ENCODE measurements at regions not wholly inside any gene's neighbourhood (a gene's known extent, or its start where the extent isn't known, plus 50 kb on each side); places are given as distances from the start of the nearest gene placed in this dataset.
A peak's percentile ranks its signal among the peaks of the same experiment; 100 is the strongest.

- no peak for DNase-seq (ENCODE audit: low read depth)
Observed at GRCh38 chr21:14869984-14870852, 194.6 kb downstream of the NRIP1 start.

GRCh38 chr21:14866859-14867765 lies 197.7 kb downstream of the NRIP1 start:
- no peak for DNase-seq (ENCODE audit: low read depth)

DNA sequence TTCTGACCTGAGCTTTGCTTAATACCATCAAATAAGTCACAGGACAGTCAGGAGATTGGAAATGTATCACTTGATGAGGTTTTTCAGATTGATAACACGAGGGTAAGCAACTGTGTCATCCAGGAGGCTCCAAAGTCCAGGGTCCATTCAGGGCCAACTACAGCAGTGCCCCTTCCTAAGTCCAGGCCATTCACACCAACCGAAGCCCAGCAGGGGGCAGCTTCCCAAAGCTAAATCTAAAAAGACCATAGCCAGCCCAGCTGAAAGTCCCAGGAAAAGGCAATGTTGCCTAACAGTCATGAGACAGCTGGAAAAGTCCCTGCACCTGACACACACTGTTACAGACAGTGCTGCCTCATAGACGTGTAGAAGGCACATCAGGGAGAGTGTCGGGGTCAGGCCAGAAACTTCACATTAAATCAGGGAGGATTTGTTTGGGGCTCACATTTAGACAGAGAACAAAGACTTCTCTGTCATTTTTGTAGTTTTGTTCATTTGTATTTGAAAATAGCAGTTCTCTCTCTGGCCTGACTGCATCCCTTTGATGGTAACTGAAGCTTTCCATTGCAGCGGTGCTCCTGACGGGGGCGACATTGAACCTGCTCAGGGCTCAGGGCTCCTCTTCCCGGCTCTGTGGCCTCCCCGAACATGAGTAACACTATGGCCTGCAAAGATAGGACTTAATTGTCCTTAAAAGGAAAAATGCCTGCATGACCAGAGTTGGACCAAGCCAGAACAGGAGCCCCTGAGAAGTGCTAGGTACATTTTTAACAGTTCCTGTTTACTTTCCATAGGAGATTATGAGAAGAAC lies 200.4 kb downstream of the NRIP1 start:
- peak; percentile 50 for DNase-seq (ENCODE audit: low read depth)

- peak; percentile 5 for DNase-seq (ENCODE audit: low read depth)
Observed at GRCh38 chr21:14863745-14864210, 201.0 kb downstream of the NRIP1 start.

- no peak for DNase-seq (ENCODE audit: low read depth)
Observed at GRCh38 chr21:14862794-14863720, 201.7 kb downstream of the NRIP1 start.

- no peak for DNase-seq (ENCODE audit: low read depth)
Observed at GRCh38 chr21:14858311-14858710, 206.5 kb downstream of the NRIP1 start.

- DNase-seq (ENCODE audit: low read depth): no peak
Observed at GRCh38 chr21:14857529-14857928, 207.3 kb downstream of the NRIP1 start.

DNA sequence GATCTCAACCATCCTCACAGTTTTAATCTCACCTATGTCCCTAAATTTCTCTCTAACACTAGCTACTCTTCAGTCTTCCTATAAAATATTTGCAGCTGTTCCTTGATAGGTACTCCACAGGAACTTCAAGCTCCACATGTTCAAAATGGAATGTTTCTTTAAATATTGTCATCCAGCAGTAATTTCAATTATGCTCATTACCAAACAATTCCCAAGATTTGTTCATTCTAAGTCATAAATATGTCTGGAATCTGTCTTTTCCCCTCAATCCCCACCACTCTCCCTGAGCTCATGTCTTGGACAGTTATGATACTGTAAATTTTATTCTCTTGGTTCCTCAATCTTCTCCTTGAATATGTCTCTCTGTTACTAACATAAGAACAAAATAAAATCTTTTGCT lies 214.4 kb downstream of the NRIP1 start:
- no peak for DNase-seq (ENCODE audit: low read depth)

DNA sequence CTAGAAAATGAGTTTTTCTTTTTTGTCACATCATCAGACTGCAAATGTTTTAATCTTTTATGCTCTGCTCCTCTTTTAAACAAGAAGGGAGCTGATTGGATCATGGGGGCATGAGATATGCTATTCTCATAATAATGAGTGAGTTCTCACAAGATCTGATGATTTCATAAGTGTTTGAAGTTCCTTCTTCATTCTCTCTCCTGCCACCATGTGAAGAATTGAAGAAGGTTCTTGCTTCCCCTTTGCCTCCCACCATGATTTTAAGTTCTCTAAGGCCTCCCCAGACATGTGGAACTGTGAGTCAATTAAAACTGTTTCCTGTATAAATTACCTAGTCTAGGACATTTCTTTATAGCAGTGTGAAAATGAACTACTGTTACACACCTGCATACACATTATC lies 218.2 kb downstream of the NRIP1 start:
- DNase-seq (ENCODE audit: low read depth): no peak

DNA sequence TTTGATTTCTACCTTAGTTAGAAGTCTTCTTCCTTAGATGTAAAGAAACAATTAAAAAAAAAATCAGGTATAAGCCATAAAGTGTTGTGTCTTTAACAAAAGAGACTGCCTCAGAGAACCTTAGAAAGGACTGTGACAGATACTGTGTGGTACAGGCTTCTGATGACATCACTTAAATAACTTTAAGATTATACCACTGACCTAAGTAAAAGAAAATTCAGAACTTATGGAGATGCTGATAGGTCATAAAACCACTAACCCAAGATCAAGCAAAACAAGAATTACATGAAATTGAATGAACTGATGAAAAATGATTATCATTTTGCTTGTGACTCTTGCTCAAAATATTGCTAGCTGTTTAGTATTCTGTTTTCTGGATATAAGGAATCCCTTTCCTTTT lies 220.8 kb downstream of the NRIP1 start:
- DNase-seq (ENCODE audit: low read depth): no peak

GRCh38 chr21:14842601-14843000 lies 222.2 kb downstream of the NRIP1 start:
- DNase-seq (ENCODE audit: low read depth): no peak

GRCh38 chr21:14841511-14842472 lies 223.0 kb downstream of the NRIP1 start:
- DNase-seq (ENCODE audit: low read depth): no peak

GRCh38 chr21:14838400-14838799 lies 226.4 kb downstream of the NRIP1 start:
- no peak for DNase-seq (ENCODE audit: low read depth)

DNA sequence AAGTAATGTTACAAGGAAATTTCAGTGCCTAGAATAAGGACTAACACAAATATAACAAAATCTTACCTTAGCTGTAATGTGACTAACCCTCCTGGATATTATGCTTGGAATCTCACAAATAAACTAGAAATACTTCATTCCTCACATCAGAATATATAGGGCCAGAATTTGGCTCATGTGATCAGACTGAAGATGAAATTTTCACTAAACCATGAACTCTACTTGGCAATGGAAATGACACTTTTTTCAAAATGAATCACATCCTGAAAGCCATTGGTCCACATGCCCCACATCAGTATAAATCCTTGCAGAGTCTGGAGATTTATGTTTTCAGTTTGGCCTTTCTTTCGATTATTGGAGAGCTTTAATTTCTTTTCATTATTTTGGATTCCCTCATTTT lies 227.8 kb downstream of the NRIP1 start:
- DNase-seq (ENCODE audit: low read depth): no peak

DNA sequence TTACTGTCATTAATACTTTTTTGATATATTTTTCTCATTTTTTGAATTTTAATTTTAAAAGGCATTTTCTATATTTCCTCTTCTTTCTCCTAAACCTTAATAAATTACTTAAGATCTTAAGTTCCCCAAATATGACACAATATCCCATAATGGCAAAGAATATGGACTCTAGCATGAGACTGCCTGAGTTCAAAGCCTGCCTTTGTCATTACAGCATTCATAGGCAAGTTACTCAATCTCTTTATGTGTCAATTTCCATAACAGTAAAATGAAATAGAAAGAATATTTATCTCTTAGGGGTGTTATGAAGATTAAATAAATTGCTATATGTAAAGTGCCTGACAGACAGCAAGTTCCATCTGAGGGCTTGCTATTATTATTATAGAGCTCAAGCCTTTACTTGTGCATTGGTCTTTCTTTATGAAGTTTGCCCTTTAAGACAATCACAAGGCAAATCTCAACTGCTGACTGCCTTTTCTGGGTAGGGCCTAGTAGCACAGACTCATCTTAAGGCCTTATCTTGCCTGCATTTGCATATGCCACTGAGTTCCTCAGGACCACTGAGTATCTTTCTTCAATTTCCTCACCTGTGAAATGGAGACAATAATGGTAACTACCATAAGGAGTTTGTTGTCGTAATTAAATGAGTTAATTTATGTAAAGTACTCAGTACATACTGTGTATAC lies 231.0 kb downstream of the NRIP1 start:
- DNase-seq (ENCODE audit: low read depth): no peak

- DNase-seq (ENCODE audit: low read depth): no peak
Observed at GRCh38 chr21:14833241-14833640, 231.6 kb downstream of the NRIP1 start.

DNA sequence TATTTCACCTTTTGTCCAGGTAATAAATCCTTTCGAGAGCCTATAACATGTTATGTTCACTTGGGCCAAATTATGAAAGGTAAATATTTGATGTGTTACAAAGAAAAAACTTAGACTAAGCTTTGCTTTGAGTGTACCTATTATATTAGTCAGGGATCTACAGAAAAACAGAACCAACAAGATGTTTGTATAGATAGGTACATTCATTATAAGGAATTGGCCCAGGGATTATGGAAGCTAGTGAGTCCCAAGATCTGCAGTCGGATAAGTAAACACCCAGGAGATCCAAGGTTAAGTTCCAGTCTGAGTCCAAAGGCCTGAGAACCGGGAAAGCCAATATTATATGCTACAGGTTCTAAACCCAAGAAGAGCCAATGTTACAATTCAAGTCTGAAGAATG lies 234.5 kb downstream of the NRIP1 start:
- no peak for DNase-seq (ENCODE audit: low read depth)

DNA sequence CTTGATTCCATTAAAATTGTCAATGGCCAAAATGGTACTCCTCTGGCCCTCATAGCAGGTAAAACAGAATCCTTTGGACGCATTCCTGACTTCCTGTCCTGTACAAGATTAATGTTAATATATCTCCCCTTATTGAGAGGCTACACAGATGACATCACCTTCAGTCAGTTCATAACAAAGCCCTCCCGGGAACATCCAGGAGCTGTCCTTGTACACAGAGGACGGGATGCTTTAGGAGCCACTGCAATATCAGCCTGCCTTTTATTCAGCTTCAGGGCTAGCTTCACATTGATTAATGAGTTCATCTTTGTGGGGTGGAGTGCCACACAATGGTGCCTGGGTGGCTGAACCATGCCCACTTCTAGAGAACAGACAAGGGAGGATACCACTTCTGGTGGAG lies 235.1 kb downstream of the NRIP1 start:
- no peak for DNase-seq (ENCODE audit: low read depth)

- DNase-seq (ENCODE audit: low read depth): no peak
Observed at GRCh38 chr21:14827468-14827867, 237.3 kb downstream of the NRIP1 start.

Data from HT1080 (cell line).